K562 (cell line): ENCODE measurements at regions not wholly inside any gene's neighbourhood (a gene's known extent, or its start where the extent isn't known, plus 50 kb on each side); places are given as distances from the start of the nearest gene placed in this dataset.

Source experiments
- ASH1L ChIP-seq: fragments of 450-650 bp; IDR thresholded peaks from 2 replicates; pipeline ENCODE4 v1.6.1; 2018; ENCODE audit warnings: borderline replicate concordance, mild to moderate bottlenecking, low read depth; ENCODE audit not compliant: partially characterized antibody
- BACH1 ChIP-seq: fragments of 200-800 bp; sonication (Bioruptor generic); IDR thresholded peaks from 2 replicates; pipeline ENCODE4 v1.6.1; 2016; ENCODE audit warnings: missing genetic modification characterization, missing compliant biosample characterization
- DPF2 ChIP-seq: fragments of 450-650 bp; IDR thresholded peaks from 2 replicates; pipeline ENCODE4 v1.6.1; 2016
- ERF ChIP-seq: fragments of 450-650 bp; formaldehyde crosslinking; IDR thresholded peaks from 2 replicates; pipeline ENCODE4 v1.4.0; 2020; ENCODE audit warnings: mild to moderate bottlenecking, mixed read lengths
- ESRRB ChIP-seq: fragments of 250-450 bp; sonication (Bioruptor Pico); IDR thresholded peaks from 2 replicates; pipeline ENCODE4 v1.5.0; 2020; ENCODE audit warnings: mild to moderate bottlenecking, moderate library complexity, borderline replicate concordance
- GABPB1 ChIP-seq: sonication (generic); formaldehyde crosslinking; IDR thresholded peaks from 2 replicates; pipeline ENCODE4 v1.8.0; 2022; ENCODE audit warnings: mild to moderate bottlenecking, missing genetic modification reagents
- KDM5B ChIP-seq: fragments of 200-600 bp; sonication (generic); IDR thresholded peaks from 2 replicates; pipeline ENCODE4 v1.6.1; 2012; ENCODE audit warnings: low read depth, mild to moderate bottlenecking, moderate library complexity, low read length, control low read depth, inconsistent platforms; ENCODE audit not compliant: insufficient replicate concordance
- LEF1 ChIP-seq: fragments of 450-650 bp; IDR thresholded peaks from 2 replicates; pipeline ENCODE4 v1.6.1; 2016; ENCODE audit warnings: mild to moderate bottlenecking
- NCOR1 ChIP-seq: fragments of 450-650 bp; IDR thresholded peaks from 2 replicates; pipeline ENCODE4 v1.6.1; 2016; ENCODE audit warnings: mild to moderate bottlenecking, moderate library complexity
- NFE2 ChIP-seq: IDR thresholded peaks from 2 replicates; pipeline ENCODE4 v1.6.1; 2014; ENCODE audit warnings: antibody characterized with exemption, low read depth
- PML ChIP-seq: IDR thresholded peaks from 2 replicates; pipeline ENCODE4 v1.6.1; 2012; ENCODE audit warnings: low read length, inconsistent platforms
- POLR2A ChIP-seq: fragments of 450-650 bp; conservative IDR thresholded peaks from 2 replicates; pipeline ENCODE4 v1.6.1; 2016
- ZNF316 ChIP-seq: fragments of 450-650 bp; IDR thresholded peaks from 2 replicates; pipeline ENCODE4 v1.6.1; 2016
- ZNF764 ChIP-seq: fragments of 250-450 bp; sonication (Bioruptor Pico); IDR thresholded peaks from 2 replicates; pipeline ENCODE4 v1.4.0; 2020; ENCODE audit warnings: low read depth, mild to moderate bottlenecking, moderate library complexity
- ZNF780A ChIP-seq: fragments of 250-450 bp; sonication (Bioruptor Pico); IDR thresholded peaks from 2 replicates; pipeline ENCODE4 v1.5.0; 2021; ENCODE audit warnings: mild to moderate bottlenecking
- TF ChIP-seq, protein P1 (sequence below): fragments of 250-450 bp; sonication (Bioruptor Pico); IDR thresholded peaks from 2 replicates; pipeline ENCODE4 v1.4.0; 2020; ENCODE audit warnings: mild to moderate bottlenecking, moderate library complexity
- TF ChIP-seq, protein P2 (sequence below): fragments of 450-650 bp; formaldehyde crosslinking; IDR thresholded peaks from 2 replicates; pipeline ENCODE4 v1.4.0; 2020; ENCODE audit warnings: mild to moderate bottlenecking, moderate library complexity
- TF ChIP-seq, protein P3 (sequence below): sonication (generic); formaldehyde crosslinking; IDR thresholded peaks from 2 replicates; pipeline ENCODE4 v1.8.0; 2022; ENCODE audit warnings: missing genetic modification reagents, mild to moderate bottlenecking, moderate library complexity, borderline replicate concordance

DNA sequence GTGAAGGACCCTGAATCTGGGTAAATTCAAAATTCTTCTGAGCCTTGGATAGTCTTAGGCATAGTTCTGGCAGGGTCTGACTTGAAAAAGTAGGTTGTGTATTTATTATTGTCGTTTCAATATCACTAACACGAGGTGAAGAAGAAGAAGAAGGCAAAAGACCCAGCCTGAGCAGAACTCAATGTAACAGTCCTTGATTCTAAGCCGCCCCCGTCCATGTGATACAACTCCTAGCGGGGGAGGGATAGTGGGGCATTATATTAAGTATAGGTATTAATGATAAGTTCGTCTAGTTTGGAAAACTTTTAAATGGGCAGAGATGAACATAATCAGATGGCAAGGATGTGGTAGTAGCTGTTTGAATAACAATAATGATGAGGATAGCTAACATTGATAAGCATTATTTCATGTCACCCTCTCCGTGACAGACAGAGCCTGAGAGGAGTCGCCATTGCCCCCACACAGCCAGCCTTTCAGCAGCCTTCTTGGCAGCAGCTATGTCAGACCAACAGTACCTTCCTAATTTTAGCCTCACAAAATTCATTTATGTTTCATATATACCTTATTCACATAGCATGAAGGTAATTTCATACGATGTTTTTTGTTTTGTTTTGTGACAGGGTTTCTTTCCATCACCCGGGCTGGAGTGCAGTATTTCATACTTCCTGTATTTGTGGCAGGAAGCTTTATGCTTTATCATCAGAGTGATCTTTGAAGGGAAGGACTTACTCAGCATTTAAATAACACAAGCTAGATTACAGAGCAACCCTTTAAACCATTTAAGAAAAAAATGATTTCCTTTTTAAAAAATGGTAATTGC, 64.4 kb upstream of the NPAS1 start (continued):
- TF ChIP-seq, protein P1, sequence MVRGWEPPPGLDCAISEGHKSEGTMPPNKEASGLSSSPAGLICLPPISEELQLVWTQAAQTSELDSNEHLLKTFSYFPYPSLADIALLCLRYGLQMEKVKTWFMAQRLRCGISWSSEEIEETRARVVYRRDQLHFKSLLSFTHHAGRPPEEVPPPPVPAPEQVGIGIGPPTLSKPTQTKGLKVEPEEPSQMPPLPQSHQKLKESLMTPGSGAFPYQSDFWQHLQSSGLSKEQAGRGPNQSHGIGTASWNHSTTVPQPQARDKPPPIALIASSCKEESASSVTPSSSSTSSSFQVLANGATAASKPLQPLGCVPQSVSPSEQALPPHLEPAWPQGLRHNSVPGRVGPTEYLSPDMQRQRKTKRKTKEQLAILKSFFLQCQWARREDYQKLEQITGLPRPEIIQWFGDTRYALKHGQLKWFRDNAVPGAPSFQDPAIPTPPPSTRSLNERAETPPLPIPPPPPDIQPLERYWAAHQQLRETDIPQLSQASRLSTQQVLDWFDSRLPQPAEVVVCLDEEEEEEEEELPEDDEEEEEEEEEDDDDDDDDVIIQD = no peak
- TF ChIP-seq ZNF764 (no peak), GABPB1 (CRISPR knock-in tag) (0 out of 2 replicates have a peak, but pooled peaks have one; percentile 41), KDM5B (peak; percentile 58), NFE2 (peak; percentile 87), POLR2A (peak; percentile 78; the same call in 1 of the 2 replicates), ZNF780A (CRISPR knock-in tag) (no peak), ZNF316 (peak; percentile 99), NCOR1 (no peak), DPF2 (peak; percentile 86), LEF1 (peak; percentile 65), ESRRB (CRISPR knock-in tag) (no peak), BACH1 (tag) (peak; percentile 89), ERF (CRISPR knock-in tag) (0 out of 2 replicates have a peak, but pooled peaks have one; percentile 10), PML (no peak; the same call in 1 of the 2 replicates), ASH1L (peak; percentile 35)
- TF ChIP-seq, protein P2, sequence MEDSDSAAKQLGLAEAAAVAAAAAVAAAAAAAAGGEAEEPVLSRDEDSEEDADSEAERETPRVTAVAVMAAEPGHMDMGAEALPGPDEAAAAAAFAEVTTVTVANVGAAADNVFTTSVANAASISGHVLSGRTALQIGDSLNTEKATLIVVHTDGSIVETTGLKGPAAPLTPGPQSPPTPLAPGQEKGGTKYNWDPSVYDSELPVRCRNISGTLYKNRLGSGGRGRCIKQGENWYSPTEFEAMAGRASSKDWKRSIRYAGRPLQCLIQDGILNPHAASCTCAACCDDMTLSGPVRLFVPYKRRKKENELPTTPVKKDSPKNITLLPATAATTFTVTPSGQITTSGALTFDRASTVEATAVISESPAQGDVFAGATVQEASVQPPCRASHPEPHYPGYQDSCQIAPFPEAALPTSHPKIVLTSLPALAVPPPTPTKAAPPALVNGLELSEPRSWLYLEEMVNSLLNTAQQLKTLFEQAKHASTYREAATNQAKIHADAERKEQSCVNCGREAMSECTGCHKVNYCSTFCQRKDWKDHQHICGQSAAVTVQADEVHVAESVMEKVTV = no peak
- TF ChIP-seq, protein P3, sequence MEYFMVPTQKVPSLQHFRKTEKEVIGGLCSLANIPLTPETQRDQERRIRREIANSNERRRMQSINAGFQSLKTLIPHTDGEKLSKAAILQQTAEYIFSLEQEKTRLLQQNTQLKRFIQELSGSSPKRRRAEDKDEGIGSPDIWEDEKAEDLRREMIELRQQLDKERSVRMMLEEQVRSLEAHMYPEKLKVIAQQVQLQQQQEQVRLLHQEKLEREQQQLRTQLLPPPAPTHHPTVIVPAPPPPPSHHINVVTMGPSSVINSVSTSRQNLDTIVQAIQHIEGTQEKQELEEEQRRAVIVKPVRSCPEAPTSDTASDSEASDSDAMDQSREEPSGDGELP = no peak
- TF ChIP-seq, all 486 proteins: peak for 87
